SKM-1 treated with dmso at 0.1 percent for 144 hours (cell line): ENCODE measurements at regions not wholly inside any gene's neighbourhood (a gene's known extent, or its start where the extent isn't known, plus 50 kb on each side); places are given as distances from the start of the nearest gene placed in this dataset.
A peak's percentile ranks its signal among the peaks of the same experiment; 100 is the strongest.

Source experiments
- DNase-seq: peaks from one replicate; lab custom pipeline; 2025; ENCODE audit not compliant: unreplicated experiment; lab: John Stamatoyannopoulos, UW

DNA sequence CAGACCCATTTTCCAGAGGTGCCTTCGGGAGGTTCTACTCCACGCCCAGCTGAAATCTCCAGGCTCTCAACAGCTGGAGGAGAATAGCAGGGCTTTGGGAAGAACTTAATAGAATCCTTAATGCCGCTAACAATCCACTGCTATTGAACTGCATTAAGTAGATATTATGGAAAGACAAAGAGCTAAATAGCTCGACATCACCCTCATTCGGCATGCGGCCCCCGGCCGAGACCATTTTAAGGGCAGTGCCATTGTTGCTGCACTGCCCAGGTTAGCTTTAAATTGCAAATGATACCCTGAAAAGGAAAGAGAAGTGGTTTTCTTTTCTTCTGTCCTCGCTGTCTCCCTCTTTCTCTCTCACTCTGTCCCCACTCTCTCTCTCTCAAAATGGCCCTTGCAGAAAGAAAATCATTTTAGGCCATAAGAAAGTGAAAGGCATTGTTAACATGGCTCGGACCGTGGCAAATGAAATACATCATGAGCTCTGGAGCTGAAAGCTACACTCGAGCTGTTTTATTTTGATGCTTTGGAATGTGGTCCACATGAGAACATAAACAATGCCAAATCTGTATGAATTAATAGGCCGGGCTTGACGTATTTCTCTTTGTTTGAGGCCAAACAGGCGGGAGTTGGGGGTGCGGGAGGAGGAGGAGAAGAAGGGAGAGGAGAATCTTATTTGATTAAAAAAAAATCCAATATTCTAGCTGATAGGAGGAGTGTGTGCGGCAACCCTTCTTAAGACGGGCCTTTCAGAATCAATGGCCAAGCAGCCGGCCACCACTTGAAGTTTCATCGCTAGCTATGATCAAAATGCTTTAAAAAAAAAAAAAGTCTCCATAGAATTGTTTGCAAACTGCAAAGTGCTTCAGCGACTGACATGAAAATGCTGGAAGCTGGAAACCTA, 298.8 kb upstream of the IRX3 start:
- DNase-seq, result no peak

- no peak for DNase-seq
Measured at GRCh38 chr16:54584121-54584520, 297.5 kb upstream of the IRX3 start.

DNA sequence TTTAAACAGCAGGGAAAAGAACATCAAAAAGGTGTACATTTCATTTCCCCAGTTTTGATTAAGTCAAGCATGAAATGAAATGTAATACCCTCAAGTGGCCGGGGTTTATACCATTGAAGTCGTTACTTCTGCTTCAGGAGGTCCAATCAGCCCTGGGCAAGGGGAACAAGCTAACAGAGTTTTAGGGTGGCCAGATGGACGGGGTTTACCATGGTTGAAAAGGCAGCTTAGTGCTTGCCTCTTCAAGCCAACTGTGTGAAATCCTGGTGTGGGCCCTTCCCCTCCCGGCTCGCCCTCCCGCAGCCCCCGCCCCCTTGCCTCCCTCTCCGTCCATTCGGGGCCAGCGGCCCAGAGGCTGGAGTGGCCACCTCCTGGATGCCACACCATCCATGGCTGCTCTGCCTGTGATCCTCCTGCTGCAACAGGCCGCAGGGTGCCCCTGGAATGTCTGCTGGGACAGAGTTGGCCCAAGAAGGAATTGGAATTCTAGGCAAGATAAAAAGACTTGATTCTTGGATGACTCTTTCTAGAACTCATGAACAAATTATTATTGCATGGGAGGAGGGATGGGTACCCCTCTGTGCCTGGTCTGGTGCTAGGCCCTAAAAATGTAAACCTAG, 296.2 kb upstream of the IRX3 start:
- no peak for DNase-seq

DNA sequence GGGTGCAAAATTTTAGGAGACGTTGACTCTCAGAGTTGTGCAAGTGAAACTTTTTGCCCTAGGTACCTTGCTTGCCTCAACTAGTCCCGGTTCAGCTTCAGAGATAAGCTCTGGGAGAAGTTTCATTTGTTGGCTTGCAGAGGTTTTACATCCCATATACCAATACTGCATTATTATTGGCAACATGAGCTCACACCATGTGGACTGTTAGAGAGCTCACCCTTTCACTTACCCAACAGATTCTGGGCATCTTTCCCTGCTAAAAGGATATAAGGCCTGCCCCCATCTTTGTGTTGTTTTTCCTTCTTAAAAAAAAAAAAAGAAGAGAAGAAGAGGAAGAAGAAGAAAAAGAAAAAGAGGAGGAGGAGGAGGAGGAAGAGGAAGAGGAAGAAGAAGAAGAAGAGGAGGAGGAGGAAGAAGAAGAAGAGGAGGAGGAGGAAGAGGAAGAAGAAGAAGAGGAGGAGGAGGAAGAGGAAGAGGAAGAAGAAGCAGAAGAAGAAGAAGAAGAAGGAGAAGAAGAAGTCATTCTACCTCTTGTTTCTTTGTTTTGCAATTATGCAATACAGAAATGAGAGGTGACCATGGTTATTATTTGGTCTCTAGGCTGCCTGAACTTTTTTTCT, 292.6 kb upstream of the IRX3 start:
- peak; percentile 14 for DNase-seq

GRCh38 chr16:54577651-54578128, 291.1 kb upstream of the IRX3 start:
- no peak for DNase-seq

GRCh38 chr16:54576785-54577184, 290.2 kb upstream of the IRX3 start:
- DNase-seq, result no peak

GRCh38 chr16:54568906-54569807, 282.6 kb upstream of the IRX3 start:
- DNase-seq, result no peak

GRCh38 chr16:54564841-54565240, 278.3 kb upstream of the IRX3 start:
- no peak for DNase-seq

- no peak for DNase-seq
Measured at GRCh38 chr16:54554581-54554980, 268.0 kb upstream of the IRX3 start.

DNA sequence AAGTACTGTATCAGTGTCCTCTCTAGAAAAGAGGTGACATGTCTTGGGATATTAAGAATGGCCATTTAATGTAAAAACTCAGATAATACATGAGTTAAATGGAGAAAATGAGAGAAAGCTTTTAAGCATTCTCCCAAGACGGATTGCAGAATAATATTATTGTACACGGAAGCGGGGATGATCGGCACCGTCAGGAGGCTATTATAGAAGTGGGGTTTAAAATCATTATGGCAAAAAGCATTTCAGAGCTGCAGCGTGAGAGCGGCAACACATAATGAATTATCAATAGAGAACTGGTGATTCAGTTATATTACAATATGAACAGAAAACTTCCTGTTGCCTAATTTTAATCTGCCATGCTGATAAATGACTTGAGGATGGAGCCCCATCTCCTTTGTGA, 261.7 kb upstream of the IRX3 start:
- no peak for DNase-seq

DNA sequence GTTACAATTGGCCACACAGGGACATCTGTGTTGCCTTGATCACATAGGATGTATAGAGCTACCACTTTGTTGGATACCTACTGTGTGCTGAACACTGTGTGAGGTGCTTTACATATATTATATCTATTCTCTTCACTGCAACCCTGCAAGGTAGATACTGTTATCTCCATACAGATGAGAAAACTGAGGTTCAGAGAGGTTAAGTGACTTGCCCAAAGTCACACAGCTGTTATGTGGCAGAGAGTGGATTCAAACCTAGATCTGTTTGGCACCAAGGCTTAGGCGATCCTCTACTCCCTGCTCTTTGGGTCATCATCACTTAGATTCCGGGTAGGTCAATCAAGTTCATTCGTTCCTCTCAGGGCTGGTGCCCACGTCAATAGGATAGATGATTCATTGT, 260.5 kb upstream of the IRX3 start:
- DNase-seq, result no peak

DNA sequence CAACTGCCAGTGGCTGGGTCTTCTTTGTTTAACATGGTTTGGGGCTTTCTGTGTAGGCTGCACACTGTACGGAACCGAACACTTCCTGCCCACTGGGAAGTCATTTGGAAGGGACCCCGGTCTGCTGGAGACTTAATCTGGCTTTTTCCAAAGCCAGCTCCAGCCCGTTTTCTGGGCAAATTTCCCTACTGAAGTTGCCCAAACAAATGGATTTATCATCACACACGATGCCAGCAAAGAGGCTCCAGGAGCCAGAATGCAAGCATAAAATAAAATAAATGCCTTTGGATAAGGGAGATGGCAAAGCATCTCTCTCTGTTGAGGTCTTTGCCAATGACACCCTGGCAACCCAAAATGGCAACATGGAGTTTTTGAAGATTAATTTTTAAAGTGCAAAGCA, 259.9 kb upstream of the IRX3 start:
- no peak for DNase-seq

DNA sequence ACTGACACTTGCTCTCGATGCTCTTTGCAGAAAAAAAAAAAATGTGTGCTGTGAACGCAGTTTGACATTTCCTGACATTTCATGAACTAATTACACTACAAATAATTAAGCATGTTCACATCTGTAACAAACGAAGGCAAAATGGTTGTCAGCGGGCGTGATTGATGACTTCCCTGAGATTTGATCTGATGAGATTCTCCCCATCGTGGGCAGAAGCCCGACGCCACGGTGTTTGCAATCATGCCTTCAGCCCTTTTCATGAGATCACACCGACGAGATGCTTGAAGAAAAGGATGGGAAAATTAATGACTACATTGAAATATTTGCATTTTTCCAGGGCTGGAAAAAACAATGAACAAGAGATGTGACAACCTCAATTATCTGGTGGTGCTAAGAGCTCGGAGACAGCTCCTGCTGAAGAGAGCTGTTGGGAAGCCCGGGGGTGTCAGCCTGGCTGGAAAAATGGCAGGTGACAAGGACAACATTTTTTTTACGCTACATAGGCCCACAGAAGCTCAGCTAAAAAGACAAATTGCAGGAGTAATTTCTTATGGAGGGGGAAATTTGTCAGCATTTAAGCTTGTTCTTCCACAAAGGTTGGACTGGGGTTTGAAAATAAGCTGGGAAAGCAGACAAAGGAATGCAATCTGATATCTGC, 259.4 kb upstream of the IRX3 start:
- DNase-seq, result no peak

DNA sequence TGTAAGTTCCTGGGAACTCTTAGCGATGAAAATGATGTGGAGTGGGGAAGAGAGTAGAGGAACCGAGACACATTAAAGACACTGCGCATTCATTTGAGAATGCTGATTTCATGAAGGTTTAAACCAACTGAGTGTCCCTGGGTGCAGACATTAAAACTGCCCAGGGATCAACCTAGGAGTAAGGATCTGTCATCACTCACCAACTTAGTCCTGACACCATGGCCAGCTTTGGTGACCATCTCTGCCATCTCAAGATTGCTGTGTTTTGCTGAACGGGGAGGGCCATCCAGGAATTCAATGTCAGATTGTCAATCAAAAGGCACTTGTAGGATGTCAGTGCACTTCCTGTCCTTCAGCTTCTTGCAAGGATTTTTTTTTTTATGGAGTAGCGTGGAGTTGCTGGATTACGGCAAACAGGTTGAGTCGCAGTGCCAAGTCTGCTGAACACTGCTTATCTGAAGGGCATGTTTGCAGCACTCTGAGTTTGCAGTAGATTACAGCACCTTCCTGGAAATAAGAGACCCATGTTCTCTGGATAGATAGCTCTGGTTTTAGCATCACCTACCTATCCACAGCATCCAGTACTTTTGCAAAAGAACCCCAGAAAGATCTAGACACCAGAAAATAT, 258.1 kb upstream of the IRX3 start:
- no peak for DNase-seq

DNA sequence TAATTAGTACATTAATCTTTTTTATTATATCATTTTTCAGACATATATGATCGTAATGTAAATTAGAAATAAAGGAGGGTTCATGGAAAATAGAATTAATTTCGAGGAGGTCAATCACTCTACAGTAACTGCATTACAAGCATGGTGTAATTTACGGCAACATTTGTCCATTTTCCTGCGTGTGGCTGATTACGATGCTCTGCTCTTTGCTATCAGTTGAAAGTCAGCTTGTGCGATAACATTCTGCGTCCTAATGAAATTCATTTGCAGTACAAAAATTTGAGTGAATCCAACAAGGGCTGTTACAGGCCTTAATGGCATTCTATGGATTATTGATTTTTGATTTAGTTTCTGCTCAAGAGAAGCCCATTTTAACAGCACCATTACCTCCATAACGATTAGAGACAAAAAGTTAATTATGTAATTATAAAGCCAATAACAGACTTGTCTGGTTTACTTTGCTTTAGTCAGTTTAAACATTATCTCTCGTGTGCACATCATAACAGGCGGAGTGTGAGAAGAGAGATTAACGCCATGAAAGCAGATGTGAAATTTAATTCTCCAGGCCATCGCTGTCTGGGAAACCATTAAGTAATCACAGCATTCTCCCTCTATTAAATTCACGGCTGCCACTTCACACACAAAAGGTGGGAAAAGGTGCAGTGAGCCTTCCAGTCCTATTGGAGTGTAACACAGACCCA, 256.4 kb upstream of the IRX3 start:
- no peak for DNase-seq

GRCh38 chr16:54540525-54541180, 254.1 kb upstream of the IRX3 start:
- no peak for DNase-seq

DNA sequence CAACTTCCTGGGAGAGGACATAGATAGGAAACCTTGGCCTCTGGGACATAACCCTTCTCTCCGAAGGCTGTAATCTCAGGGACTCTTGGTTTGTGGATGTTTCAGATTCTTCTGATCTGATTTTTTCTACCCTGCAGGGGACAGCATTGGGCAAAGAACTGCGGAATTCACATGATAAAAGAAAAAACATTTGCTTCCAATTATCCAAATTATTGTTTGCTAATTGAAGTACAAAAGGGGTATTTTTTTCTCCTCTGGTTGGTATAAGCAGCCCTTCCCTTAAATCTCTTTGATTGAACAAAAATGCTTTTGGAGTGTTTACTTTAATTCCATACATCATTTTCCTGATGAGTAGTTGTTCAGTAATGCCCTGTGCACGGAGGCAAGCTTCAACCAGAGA, 251.7 kb upstream of the IRX3 start:
- DNase-seq, result no peak

GRCh38 chr16:54533856-54534490, 247.4 kb upstream of the IRX3 start:
- no peak for DNase-seq
